ENCODE measurements at regions not wholly inside any gene's neighbourhood (a gene's known extent, or its start where the extent isn't known, plus 50 kb on each side); places are given as distances from the start of the nearest gene placed in this dataset.
"Not testable (repeated sequence)": the region's sequence is repeated elsewhere in the genome, so short reads cannot be mapped to it uniquely, and the experiment has no call there.

GRCh38 chr15:84094720-84095119, 140.9 kb upstream of the GOLGA6L4 start:
- H3K4me3 ChIP-seq (ENCODE audit: low read length); H3K36me3 ChIP-seq (ENCODE audit: control insufficient read depth, low read depth, low read length); H3K4me1 ChIP-seq (ENCODE audit: control insufficient read depth, low read depth, low read length); H3K27me3 ChIP-seq (ENCODE audit: control insufficient read depth, insufficient read depth, low read length); H3K9me3 ChIP-seq (ENCODE audit: control insufficient read depth, low read depth, low read length); H3K9ac ChIP-seq (ENCODE audit: low read length); H3K27ac ChIP-seq (ENCODE audit: low read length): not testable (repeated sequence)

GRCh38 chr15:84097053-84097452, 138.5 kb upstream of the GOLGA6L4 start:
- H3K27me3 ChIP-seq (ENCODE audit: control insufficient read depth, insufficient read depth, low read length); H3K27ac ChIP-seq (ENCODE audit: low read length); H3K9ac ChIP-seq (ENCODE audit: low read length); H3K4me1 ChIP-seq (ENCODE audit: control insufficient read depth, low read depth, low read length); H3K4me3 ChIP-seq (ENCODE audit: low read length); H3K36me3 ChIP-seq (ENCODE audit: control insufficient read depth, low read depth, low read length); H3K9me3 ChIP-seq (ENCODE audit: control insufficient read depth, low read depth, low read length): not testable (repeated sequence)

DNA sequence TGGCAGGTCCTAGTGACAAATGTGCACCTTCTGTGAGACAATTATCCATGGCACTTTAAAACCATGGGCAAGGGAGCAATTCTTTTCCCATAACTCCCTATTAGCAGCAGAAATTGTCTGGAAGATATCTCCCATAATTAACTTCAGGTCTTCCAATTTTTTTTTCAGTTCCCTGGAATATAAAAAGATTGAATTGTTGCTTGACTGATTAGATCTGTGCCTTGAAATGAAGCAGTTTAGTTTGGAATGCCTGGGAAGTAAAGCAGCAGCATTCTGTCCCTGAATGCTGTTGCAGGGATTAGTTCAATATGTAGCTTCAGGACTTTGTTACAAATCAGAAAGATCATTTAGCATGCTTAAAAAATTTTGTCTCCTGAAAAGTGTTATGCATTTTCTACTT, 137.0 kb upstream of the GOLGA6L4 start:
- Histone ChIP-seq H3K4me3 (ENCODE audit: low read length) (no peak overlapping the region), H3K27me3 (ENCODE audit: control insufficient read depth, insufficient read depth, low read length) (no peaks in the 10 kb centered on the region), H3K27ac (ENCODE audit: low read length) (no peak overlapping the region)

GRCh38 chr15:84099181-84099580, 136.4 kb upstream of the GOLGA6L4 start:
- no peak overlapping the region for H3K27ac ChIP-seq (ENCODE audit: low read length)
- no peak overlapping the region for H3K4me3 ChIP-seq (ENCODE audit: low read length)
- H3K36me3 ChIP-seq (ENCODE audit: control insufficient read depth, low read depth, low read length) = no peaks in the 10 kb centered on the region
- no peak overlapping the region for H3K9ac ChIP-seq (ENCODE audit: low read length)
- H3K9me3 ChIP-seq (ENCODE audit: control insufficient read depth, low read depth, low read length) = no peaks in the 10 kb centered on the region
- no peaks in the 10 kb centered on the region for H3K4me1 ChIP-seq (ENCODE audit: control insufficient read depth, low read depth, low read length)
- H3K27me3 ChIP-seq (ENCODE audit: control insufficient read depth, insufficient read depth, low read length) = no peaks in the 10 kb centered on the region

More for the DNA sequence above, 137.0 kb upstream of the GOLGA6L4 start:
- H3K9ac ChIP-seq (ENCODE audit: low read length) = no peak overlapping the region
- no peaks in the 10 kb centered on the region for H3K4me1 ChIP-seq (ENCODE audit: control insufficient read depth, low read depth, low read length)
- no peaks in the 10 kb centered on the region for H3K9me3 ChIP-seq (ENCODE audit: control insufficient read depth, low read depth, low read length)
- no peaks in the 10 kb centered on the region for H3K36me3 ChIP-seq (ENCODE audit: control insufficient read depth, low read depth, low read length)

- no peak overlapping the region for H3K27ac ChIP-seq (ENCODE audit: low read length)
- H3K4me1 ChIP-seq (ENCODE audit: control insufficient read depth, low read depth, low read length) = no peaks in the 10 kb centered on the region
- H3K27me3 ChIP-seq (ENCODE audit: control insufficient read depth, insufficient read depth, low read length) = no peaks in the 10 kb centered on the region
- H3K4me3 ChIP-seq (ENCODE audit: low read length) = no peak overlapping the region
- H3K9ac ChIP-seq (ENCODE audit: low read length) = no peak overlapping the region
- H3K36me3 ChIP-seq (ENCODE audit: control insufficient read depth, low read depth, low read length) = no peaks in the 10 kb centered on the region
- no peaks in the 10 kb centered on the region for H3K9me3 ChIP-seq (ENCODE audit: control insufficient read depth, low read depth, low read length)
Measured at GRCh38 chr15:84103345-84103744, 132.2 kb upstream of the GOLGA6L4 start.

- Histone ChIP-seq H3K27ac (ENCODE audit: low read length) (no peak overlapping the region), H3K9me3 (ENCODE audit: control insufficient read depth, low read depth, low read length) (no peaks in the 10 kb centered on the region), H3K4me3 (ENCODE audit: low read length) (no peak overlapping the region), H3K36me3 (ENCODE audit: control insufficient read depth, low read depth, low read length) (no peaks in the 10 kb centered on the region), H3K4me1 (ENCODE audit: control insufficient read depth, low read depth, low read length) (no peaks in the 10 kb centered on the region), H3K27me3 (ENCODE audit: control insufficient read depth, insufficient read depth, low read length) (no peaks in the 10 kb centered on the region), H3K9ac (ENCODE audit: low read length) (no peak overlapping the region)
Measured at GRCh38 chr15:84104853-84105252, 130.7 kb upstream of the GOLGA6L4 start.

DNA sequence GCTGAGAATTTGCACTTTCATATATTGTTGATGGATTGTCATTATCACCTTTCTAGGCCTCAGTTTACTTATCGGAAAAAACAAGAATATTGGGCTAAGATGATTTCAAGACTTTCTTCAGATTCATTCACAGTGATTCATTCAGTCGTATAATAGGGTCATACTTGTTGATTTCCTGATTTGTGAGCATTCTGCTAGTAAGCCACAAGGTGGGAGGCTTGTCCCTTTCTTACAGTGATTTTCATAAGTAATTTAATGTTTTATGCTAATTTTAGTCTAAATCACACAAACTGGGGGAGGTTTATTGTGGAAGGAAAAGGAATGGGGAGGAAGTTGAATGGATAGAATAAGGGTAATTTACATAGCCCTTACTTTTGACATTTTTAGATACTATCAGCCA, 126.8 kb upstream of the GOLGA6L4 start:
- H3K27ac ChIP-seq (ENCODE audit: low read length) = no peak overlapping the region
- H3K4me3 ChIP-seq (ENCODE audit: low read length) = no peak overlapping the region
- H3K9me3 ChIP-seq (ENCODE audit: control insufficient read depth, low read depth, low read length) = no peaks in the 10 kb centered on the region
- H3K4me1 ChIP-seq (ENCODE audit: control insufficient read depth, low read depth, low read length) = no peaks in the 10 kb centered on the region
- no peak overlapping the region for H3K9ac ChIP-seq (ENCODE audit: low read length)
- H3K36me3 ChIP-seq (ENCODE audit: control insufficient read depth, low read depth, low read length) = no peaks in the 10 kb centered on the region
- H3K27me3 ChIP-seq (ENCODE audit: control insufficient read depth, insufficient read depth, low read length) = no peaks in the 10 kb centered on the region

- no peaks in the 10 kb centered on the region for H3K27me3 ChIP-seq (ENCODE audit: control insufficient read depth, insufficient read depth, low read length)
- no peak overlapping the region for H3K4me3 ChIP-seq (ENCODE audit: low read length)
- H3K9me3 ChIP-seq (ENCODE audit: control insufficient read depth, low read depth, low read length) = no peaks in the 10 kb centered on the region
- no peak overlapping the region for H3K27ac ChIP-seq (ENCODE audit: low read length)
- no peak overlapping the region for H3K9ac ChIP-seq (ENCODE audit: low read length)
- H3K4me1 ChIP-seq (ENCODE audit: control insufficient read depth, low read depth, low read length) = no peaks in the 10 kb centered on the region
- H3K36me3 ChIP-seq (ENCODE audit: control insufficient read depth, low read depth, low read length) = no peaks in the 10 kb centered on the region
Measured at GRCh38 chr15:84111575-84111974, 124.0 kb upstream of the GOLGA6L4 start.

DNA sequence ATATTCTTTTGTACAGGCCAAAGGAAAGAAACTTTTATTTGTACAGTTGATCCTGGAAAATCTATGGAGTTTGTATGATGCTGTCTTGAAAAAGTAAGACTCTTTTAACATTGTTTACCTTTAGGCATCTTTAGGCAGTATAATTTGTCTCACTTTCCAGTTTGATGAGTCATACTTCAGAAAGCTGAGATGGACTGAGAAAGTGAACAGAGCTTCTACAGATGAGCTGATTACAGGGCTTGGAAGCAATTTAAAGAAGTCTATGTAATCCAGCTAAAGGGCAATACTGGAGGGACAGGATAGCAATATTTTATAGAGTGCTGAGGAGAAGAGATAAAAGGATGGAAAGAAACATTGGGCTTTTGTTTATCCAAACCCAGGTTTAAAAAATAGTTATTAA, 123.5 kb upstream of the GOLGA6L4 start:
- Histone ChIP-seq H3K9ac (ENCODE audit: low read length) (no peak overlapping the region), H3K4me1 (ENCODE audit: control insufficient read depth, low read depth, low read length) (no peaks in the 10 kb centered on the region), H3K4me3 (ENCODE audit: low read length) (no peak overlapping the region), H3K9me3 (ENCODE audit: control insufficient read depth, low read depth, low read length) (no peaks in the 10 kb centered on the region), H3K36me3 (ENCODE audit: control insufficient read depth, low read depth, low read length) (no peaks in the 10 kb centered on the region), H3K27ac (ENCODE audit: low read length) (no peak overlapping the region), H3K27me3 (ENCODE audit: control insufficient read depth, insufficient read depth, low read length) (no peaks in the 10 kb centered on the region)

DNA sequence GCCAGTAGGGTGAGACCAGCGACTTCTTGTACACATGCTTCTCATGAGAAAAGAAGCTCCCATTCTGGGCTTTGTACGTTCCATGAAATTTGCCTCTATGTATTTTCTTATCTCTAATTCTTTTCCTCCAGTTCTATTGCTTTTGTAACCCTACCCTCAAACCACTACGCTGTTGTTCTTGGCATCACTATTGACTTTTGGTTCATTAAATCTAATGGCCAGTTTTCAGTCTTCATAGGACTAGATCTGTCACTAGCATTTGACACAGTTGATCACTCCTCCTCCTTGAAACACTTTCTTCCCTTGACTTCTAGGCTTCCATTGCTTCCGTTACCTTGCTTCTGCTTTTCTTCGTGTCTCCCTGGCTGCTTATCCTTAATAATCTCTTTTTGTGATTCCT, 121.7 kb upstream of the GOLGA6L4 start:
- Histone ChIP-seq H3K4me3 (ENCODE audit: low read length) (no peak overlapping the region), H3K9me3 (ENCODE audit: control insufficient read depth, low read depth, low read length) (no peaks in the 10 kb centered on the region), H3K4me1 (ENCODE audit: control insufficient read depth, low read depth, low read length) (no peaks in the 10 kb centered on the region), H3K27me3 (ENCODE audit: control insufficient read depth, insufficient read depth, low read length) (no peaks in the 10 kb centered on the region), H3K9ac (ENCODE audit: low read length) (no peak overlapping the region), H3K27ac (ENCODE audit: low read length) (no peak overlapping the region), H3K36me3 (ENCODE audit: control insufficient read depth, low read depth, low read length) (no peaks in the 10 kb centered on the region)

GRCh38 chr15:84114680-84115079, 120.9 kb upstream of the GOLGA6L4 start:
- H3K9ac ChIP-seq (ENCODE audit: low read length); H3K4me1 ChIP-seq (ENCODE audit: control insufficient read depth, low read depth, low read length); H3K27me3 ChIP-seq (ENCODE audit: control insufficient read depth, insufficient read depth, low read length); H3K4me3 ChIP-seq (ENCODE audit: low read length); H3K9me3 ChIP-seq (ENCODE audit: control insufficient read depth, low read depth, low read length); H3K27ac ChIP-seq (ENCODE audit: low read length); H3K36me3 ChIP-seq (ENCODE audit: control insufficient read depth, low read depth, low read length): not testable (repeated sequence)

- H3K27me3 ChIP-seq (ENCODE audit: control insufficient read depth, insufficient read depth, low read length); H3K27ac ChIP-seq (ENCODE audit: low read length); H3K9me3 ChIP-seq (ENCODE audit: control insufficient read depth, low read depth, low read length): not testable (repeated sequence)
Measured at GRCh38 chr15:84119351-84119750, 116.2 kb upstream of the GOLGA6L4 start.

DNA sequence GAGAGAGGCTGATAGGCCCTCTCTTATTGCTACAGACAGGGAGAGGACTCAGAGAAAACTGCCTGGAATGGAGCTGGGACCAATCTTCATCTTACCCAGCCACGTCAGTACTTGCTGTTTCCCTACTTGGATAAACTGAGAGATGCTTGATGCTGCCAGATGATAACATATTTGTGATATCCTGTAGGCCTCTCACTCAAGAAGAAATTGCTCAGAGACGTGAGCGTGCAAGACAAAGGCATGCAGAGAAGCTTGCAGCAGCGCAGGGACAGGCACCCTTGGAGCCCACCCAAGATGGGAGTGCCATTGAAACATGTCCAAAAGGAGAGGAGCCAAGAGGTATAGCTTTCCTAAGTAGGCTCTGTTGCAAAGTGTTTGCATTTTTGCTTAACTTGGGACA, 114.7 kb upstream of the GOLGA6L4 start:
- not testable (repeated sequence) for H3K36me3 ChIP-seq (ENCODE audit: control insufficient read depth, low read depth, low read length); H3K9ac ChIP-seq (ENCODE audit: low read length); H3K9me3 ChIP-seq (ENCODE audit: control insufficient read depth, low read depth, low read length); H3K27ac ChIP-seq (ENCODE audit: low read length); H3K4me1 ChIP-seq (ENCODE audit: control insufficient read depth, low read depth, low read length); H3K27me3 ChIP-seq (ENCODE audit: control insufficient read depth, insufficient read depth, low read length); H3K4me3 ChIP-seq (ENCODE audit: low read length)

More at GRCh38 chr15:84119351-84119750, 116.2 kb upstream of the GOLGA6L4 start:
- not testable (repeated sequence) for H3K36me3 ChIP-seq (ENCODE audit: control insufficient read depth, low read depth, low read length); H3K4me3 ChIP-seq (ENCODE audit: low read length); H3K9ac ChIP-seq (ENCODE audit: low read length); H3K4me1 ChIP-seq (ENCODE audit: control insufficient read depth, low read depth, low read length)

Measured in iPS-18a (cell line).